GM23248 (cell line): ENCODE measurements at regions not wholly inside any gene's neighbourhood (a gene's known extent, or its start where the extent isn't known, plus 50 kb on each side); places are given as distances from the start of the nearest gene placed in this dataset.

Experiments
- DNase-seq: peaks from one replicate; pipeline ENCODE4 v3.0.0-alpha.2; 2015
- H2AFZ ChIP-seq: fragments of 200-600 bp; sonication (generic); 2 replicates; pipeline ENCODE4 v1.6.1; 2016; ENCODE audit warnings: antibody characterized with exemption
- H3F3A ChIP-seq: fragments of 200-600 bp; sonication (generic); 2 replicates; pipeline ENCODE4 v1.6.1; 2016; ENCODE audit warnings: mild to moderate bottlenecking, antibody characterized with exemption, mixed run types; ENCODE audit not compliant: insufficient read depth
- H3K27ac ChIP-seq: fragments of 200-600 bp; sonication (generic); 2 replicates; pipeline ENCODE4 v1.5.1; 2016; ENCODE audit warnings: mild to moderate bottlenecking
- H3K27me3 ChIP-seq: fragments of 200-600 bp; sonication (generic); replicated peaks from 2 replicates; pipeline ENCODE4 v1.6.1; 2016; ENCODE audit warnings: mild to moderate bottlenecking; ENCODE audit not compliant: insufficient read depth
- H3K36me3 ChIP-seq: fragments of 200-600 bp; sonication (generic); 2 replicates; pipeline ENCODE4 v1.6.1; 2016; ENCODE audit warnings: low read depth, mild to moderate bottlenecking
- H3K4me1 ChIP-seq: fragments of 200-600 bp; sonication (generic); 2 replicates; pipeline ENCODE4 v1.6.1; 2016; ENCODE audit warnings: mild to moderate bottlenecking; ENCODE audit not compliant: insufficient read depth
- H3K4me2 ChIP-seq: fragments of 200-600 bp; sonication (generic); one replicate; pipeline ENCODE4 v1.6.1; 2016; ENCODE audit warnings: mild to moderate bottlenecking; ENCODE audit not compliant: unreplicated experiment
- H3K4me3 ChIP-seq: fragments of 200-600 bp; sonication (generic); 2 replicates; pipeline ENCODE4 v1.5.1; 2016; ENCODE audit warnings: mild to moderate bottlenecking
- H3K79me2 ChIP-seq: fragments of 200-600 bp; sonication (generic); 2 replicates; pipeline ENCODE4 v1.6.1; 2016; ENCODE audit warnings: mild to moderate bottlenecking; ENCODE audit not compliant: insufficient read depth
- H3K9ac ChIP-seq: fragments of 200-600 bp; sonication (generic); 2 replicates; pipeline ENCODE4 v1.6.1; 2016; ENCODE audit warnings: mild to moderate bottlenecking
- H3K9me2 ChIP-seq: fragments of 200-600 bp; sonication (generic); 2 replicates; pipeline ENCODE4 v1.6.1; 2016; ENCODE audit warnings: mixed run types, mild to moderate bottlenecking, moderate library complexity; ENCODE audit not compliant: insufficient read depth
- H3K9me3 ChIP-seq: fragments of 200-600 bp; sonication (generic); one replicate; pipeline ENCODE4 v1.6.1; 2017; ENCODE audit warnings: low read depth
- H4K20me1 ChIP-seq: fragments of 200-600 bp; sonication (generic); 2 replicates; pipeline ENCODE4 v1.6.0; 2016; ENCODE audit not compliant: insufficient read depth
- EZH2 ChIP-seq: fragments of 200-600 bp; sonication (generic); IDR thresholded peaks from 2 replicates; pipeline ENCODE4 v1.6.1; 2018; ENCODE audit warnings: antibody characterized with exemption, mild to moderate bottlenecking; ENCODE audit not compliant: insufficient read depth, poor library complexity, severe bottlenecking
- EZH2phosphoT487 ChIP-seq: fragments of 200-600 bp; sonication (generic); IDR thresholded peaks from 2 replicates; pipeline ENCODE4 v1.6.1; 2018; ENCODE audit warnings: antibody characterized with exemption, moderate library complexity, mild to moderate bottlenecking, low read depth; ENCODE audit not compliant: insufficient read depth
- WGBS, 2 experiments: methylation state at CpG; one replicate each; pipeline ENCODE4 v1.1.6; 2015 to 2017; ENCODE audit warnings: low lambda C conversion rate in 2 of 2, low coverage in 1 of 2; ENCODE audit errors: missing lambda C conversion rate in 2 of 2; 5-methylcytosine and 5-hydroxymethylcytosine counted together
- in situ Hi-C: fragments of 300-500 bp; cut with MboI; formaldehyde crosslinking; loops from 2 replicates; pipeline ENCODE4 v1.15.0; 2020

GRCh38 chr14:32254952-32255679 is 52.0 kb upstream of the RNU6-8 start:
- Histone ChIP-seq H3K9me2 (no peaks in the 10 kb centered on the region), H3K36me3 (no peaks in the 10 kb centered on the region), H3K27me3 (no peaks in the 10 kb centered on the region), H3K27ac (no peak overlapping the region), H3K79me2 (no peaks in the 10 kb centered on the region), H3F3A (peaks cover 5% of the 10 kb centered on the region; the same call in 1 of the 2 replicates), H4K20me1 (no peaks in the 10 kb centered on the region), H3K4me1 (peaks cover 18% of the 10 kb centered on the region), H2AFZ (peak overlapping the region; percentile 72), H3K9me3 (no peaks in the 10 kb centered on the region), H3K9ac (no peak overlapping the region), H3K4me2 (no peak overlapping the region), H3K4me3 (no peak overlapping the region)
- 62 to 63% methylated on average over 9 of the region's 9 CpGs for WGBS, 2 experiments
- in situ Hi-C loops = loop anchor here (10.0 kb wide), 3 partner anchors 210 to 740 kb away; no protein-coding TSS in a partner anchor
- TF ChIP-seq EZH2phosphoT487 = no peak
- TF ChIP-seq EZH2 = no peak
- peak; percentile 87 for DNase-seq

DNA sequence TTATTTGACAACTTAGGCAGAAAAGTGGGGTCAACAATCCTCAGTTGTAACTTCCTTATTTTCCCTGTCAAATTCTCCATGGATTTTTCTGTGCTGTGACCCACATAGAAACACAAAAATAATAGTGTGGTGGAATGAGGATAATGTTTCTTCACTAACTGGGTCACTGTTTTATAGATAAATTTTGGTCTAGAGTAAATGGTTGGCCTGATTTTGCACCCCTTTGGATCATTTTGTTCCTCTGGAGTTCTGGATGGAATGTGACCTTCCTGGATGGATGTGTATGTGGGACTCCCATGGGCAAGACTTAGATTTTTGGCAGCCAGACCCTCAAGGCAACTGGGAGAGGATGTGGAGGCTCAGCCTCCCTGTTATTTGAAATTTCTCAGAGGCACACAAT is 52.7 kb upstream of the RNU6-8 start:
- no peak overlapping the region for H2AFZ ChIP-seq
- H3K4me2 ChIP-seq = no peak overlapping the region
- DNase-seq = no peak
- no peak overlapping the region for H3K27ac ChIP-seq
- H3K9me2 ChIP-seq = no peaks in the 10 kb centered on the region
- H3F3A ChIP-seq = peaks cover 5% of the 10 kb centered on the region; the same call in 1 of the 2 replicates
- H3K36me3 ChIP-seq = no peaks in the 10 kb centered on the region
- no peak overlapping the region for H3K4me3 ChIP-seq
- no peaks in the 10 kb centered on the region for H3K27me3 ChIP-seq
- in situ Hi-C loops = loop anchor here (10.0 kb wide), 3 partner anchors 209 to 741 kb away; no protein-coding TSS in a partner anchor
- no peaks in the 10 kb centered on the region for H3K79me2 ChIP-seq
- TF ChIP-seq EZH2phosphoT487 (no peak), EZH2 (no peak)
- peaks cover 18% of the 10 kb centered on the region for H3K4me1 ChIP-seq
- H4K20me1 ChIP-seq = no peaks in the 10 kb centered on the region
- H3K9me3 ChIP-seq = no peaks in the 10 kb centered on the region
- H3K9ac ChIP-seq = no peak overlapping the region

- WGBS, 2 experiments = 48 to 80% methylated on average over 1 of the region's 1 CpG
- no peaks in the 10 kb centered on the region for H3K27me3 ChIP-seq
- no peaks in the 10 kb centered on the region for H3K9me2 ChIP-seq
- H3K4me1 ChIP-seq = peaks cover 18% of the 10 kb centered on the region
- H4K20me1 ChIP-seq = no peaks in the 10 kb centered on the region
- peak; percentile 49 for DNase-seq
- no peak overlapping the region; the same call in 1 of the 2 replicates for H3K27ac ChIP-seq
- in situ Hi-C loops = loop anchor here (10.0 kb wide), 3 partner anchors 208 to 742 kb away; no protein-coding TSS in a partner anchor
- no peak overlapping the region for H3K4me2 ChIP-seq
- H3K79me2 ChIP-seq = no peaks in the 10 kb centered on the region
- H2AFZ ChIP-seq = no peak overlapping the region
- H3K9me3 ChIP-seq = no peaks in the 10 kb centered on the region
- no peaks in the 10 kb centered on the region for H3K36me3 ChIP-seq
- no peak overlapping the region for H3K9ac ChIP-seq
- peaks cover 5% of the 10 kb centered on the region; the same call in 1 of the 2 replicates for H3F3A ChIP-seq
- H3K4me3 ChIP-seq = no peak overlapping the region
- TF ChIP-seq EZH2 = no peak
- TF ChIP-seq EZH2phosphoT487 = no peak
Measured at GRCh38 chr14:32256576-32256975, 53.5 kb upstream of the RNU6-8 start.

- Histone ChIP-seq H4K20me1 (no peaks in the 10 kb centered on the region), H2AFZ (no peak overlapping the region), H3K9me2 (no peaks in the 10 kb centered on the region), H3K9me3 (no peaks in the 10 kb centered on the region), H3K79me2 (no peaks in the 10 kb centered on the region), H3K9ac (no peak overlapping the region), H3K4me3 (no peak overlapping the region), H3K27ac (no peak overlapping the region), H3F3A (peaks cover 5% of the 10 kb centered on the region; the same call in 1 of the 2 replicates), H3K4me1 (peaks cover 18% of the 10 kb centered on the region), H3K27me3 (no peaks in the 10 kb centered on the region), H3K4me2 (no peak overlapping the region), H3K36me3 (no peaks in the 10 kb centered on the region)
- WGBS, 2 experiments = 62 to 68% methylated on average over 3 of the region's 3 CpGs
- in situ Hi-C loops = loop anchor here (10.0 kb wide), 3 partner anchors 206 to 744 kb away; no protein-coding TSS in a partner anchor
- TF ChIP-seq EZH2phosphoT487 (no peak), EZH2 (no peak)
- DNase-seq = peak; percentile 29
Measured at GRCh38 chr14:32258336-32258993, 55.4 kb upstream of the RNU6-8 start.
